GM23338 (cell line): ENCODE measurements at regions not wholly inside any gene's neighbourhood (a gene's known extent, or its start where the extent isn't known, plus 50 kb on each side); places are given as distances from the start of the nearest gene placed in this dataset.

Experiments
- ATAC-seq: fragments of 200-7000 bp; cut with Tn5 transposase; 3 replicates; pipeline ENCODE4 v1.9.1; 2020
- DNase-seq: peaks from one replicate; pipeline ENCODE4 v3.0.0-alpha.2; 2015; ENCODE audit warnings: low spot score
- H2AFZ ChIP-seq: fragments of 200-600 bp; sonication (generic); 2 replicates; pipeline ENCODE4 v1.8.0; 2016; ENCODE audit warnings: antibody characterized with exemption, mild to moderate bottlenecking, moderate library complexity
- H3F3A ChIP-seq: fragments of 200-600 bp; sonication (generic); replicated peaks from 2 replicates; pipeline ENCODE4 v1.8.0; 2017; ENCODE audit warnings: antibody characterized with exemption, mixed run types, low read depth
- H3K27ac ChIP-seq: fragments of 200-600 bp; sonication (generic); 2 replicates; pipeline ENCODE4 v1.6.1; 2016; ENCODE audit warnings: low read depth
- H3K27me3 ChIP-seq: fragments of 200-600 bp; sonication (generic); 2 replicates; pipeline ENCODE4 v1.8.0; 2016; ENCODE audit warnings: mild to moderate bottlenecking, mixed run types, moderate library complexity; ENCODE audit not compliant: insufficient read depth
- H3K36me3 ChIP-seq: fragments of 200-600 bp; sonication (generic); 2 replicates; pipeline ENCODE4 v1.8.0; 2016; ENCODE audit warnings: mild to moderate bottlenecking; ENCODE audit not compliant: insufficient read depth
- H3K4me1 ChIP-seq: fragments of 200-600 bp; sonication (generic); 2 replicates; pipeline ENCODE4 v1.8.0; 2016; ENCODE audit warnings: mild to moderate bottlenecking, moderate library complexity; ENCODE audit not compliant: insufficient read depth
- H3K4me2 ChIP-seq: fragments of 200-600 bp; sonication (generic); 2 replicates; pipeline ENCODE4 v1.7.1; 2017; ENCODE audit warnings: mixed run types
- H3K4me3 ChIP-seq: fragments of 200-600 bp; sonication (generic); 2 replicates; pipeline ENCODE4 v1.6.1; 2016; ENCODE audit warnings: mixed run types
- H3K79me2 ChIP-seq: fragments of 200-600 bp; sonication (generic); replicated peaks from 2 replicates; pipeline ENCODE4 v1.8.0; 2017; ENCODE audit warnings: mild to moderate bottlenecking; ENCODE audit not compliant: insufficient read depth
- H3K9me2 ChIP-seq: fragments of 200-600 bp; sonication (generic); 2 replicates; pipeline ENCODE4 v1.8.0; 2017; ENCODE audit not compliant: insufficient read depth
- H4K20me1 ChIP-seq: fragments of 200-600 bp; sonication (generic); replicated peaks from 2 replicates; pipeline ENCODE4 v1.8.0; 2017; ENCODE audit warnings: mild to moderate bottlenecking; ENCODE audit not compliant: insufficient read depth
- H3K27ac Mint-ChIP-seq: 2 replicates; pipeline ENCODE4 v1.8.0; 2020; ENCODE audit warnings: inconsistent platforms, mild to moderate bottlenecking, moderate library complexity, mixed read lengths
- H3K27me3 Mint-ChIP-seq: 3 replicates; pipeline ENCODE4 v1.8.0; 2022; ENCODE audit warnings: low read depth, mild to moderate bottlenecking, moderate library complexity, mixed read lengths, inconsistent platforms; ENCODE audit not compliant: insufficient read depth, poor library complexity
- H3K36me3 Mint-ChIP-seq: 3 replicates; pipeline ENCODE4 v1.8.0; 2021; ENCODE audit warnings: low read depth, mild to moderate bottlenecking, inconsistent platforms, moderate library complexity, mixed read lengths
- H3K4me1 Mint-ChIP-seq: 3 replicates; pipeline ENCODE4 v1.8.0; 2020; ENCODE audit warnings: mild to moderate bottlenecking, inconsistent platforms, mixed read lengths
- H3K4me3 Mint-ChIP-seq: 3 replicates; pipeline ENCODE4 v1.8.0; 2021; ENCODE audit warnings: moderate library complexity, mild to moderate bottlenecking, inconsistent platforms, mixed read lengths
- H3K9me3 Mint-ChIP-seq: 3 replicates; pipeline ENCODE4 v1.8.0; 2020; ENCODE audit warnings: moderate library complexity, mild to moderate bottlenecking, inconsistent platforms, mixed read lengths
- CREB1 ChIP-seq: fragments of 250-450 bp; sonication (Bioruptor Pico); IDR thresholded peaks from 2 replicates; pipeline ENCODE4 v1.5.0; 2020; ENCODE audit warnings: low read depth, mild to moderate bottlenecking, moderate library complexity
- EZH2 ChIP-seq: fragments of 200-600 bp; sonication (generic); IDR thresholded peaks from one replicate; pipeline ENCODE4 v1.8.0; 2017; ENCODE audit warnings: antibody characterized with exemption, mild to moderate bottlenecking, low read depth; ENCODE audit not compliant: unreplicated experiment
- EZH2phosphoT487 ChIP-seq: fragments of 200-600 bp; sonication (generic); IDR thresholded peaks from one replicate; pipeline ENCODE4 v1.8.1; 2018; ENCODE audit warnings: antibody characterized with exemption; ENCODE audit not compliant: unreplicated experiment
- JUNB ChIP-seq: IDR thresholded peaks from one replicate; pipeline ENCODE4 v1.6.1; 2016; ENCODE audit warnings: antibody characterized with exemption; ENCODE audit not compliant: unreplicated experiment
- NANOG ChIP-seq: IDR thresholded peaks from 2 replicates; pipeline ENCODE4 v1.6.1; 2016; ENCODE audit warnings: antibody characterized with exemption, borderline replicate concordance
- POLR2AphosphoS5 ChIP-seq: IDR thresholded peaks from 2 replicates; pipeline ENCODE4 v1.6.1; 2016; ENCODE audit warnings: antibody characterized with exemption, low read depth
- STAT1 ChIP-seq: IDR thresholded peaks from one replicate; pipeline ENCODE4 v1.6.1; 2016; ENCODE audit warnings: antibody characterized with exemption; ENCODE audit not compliant: unreplicated experiment
- ZNF114 ChIP-seq: fragments of 250-450 bp; sonication (Bioruptor Pico); IDR thresholded peaks from 2 replicates; pipeline ENCODE4 v1.5.0; 2020; ENCODE audit warnings: mild to moderate bottlenecking, moderate library complexity
- ZNF331 ChIP-seq: fragments of 250-450 bp; sonication (Bioruptor Pico); IDR thresholded peaks from 2 replicates; pipeline ENCODE4 v1.5.0; 2020; ENCODE audit warnings: low read depth, mild to moderate bottlenecking, moderate library complexity
- TF ChIP-seq, protein P1 (sequence below): IDR thresholded peaks from 2 replicates; pipeline ENCODE4 v1.6.1; 2016; ENCODE audit warnings: antibody characterized with exemption
- TF ChIP-seq, protein P2 (sequence below): IDR thresholded peaks from one replicate; pipeline ENCODE4 v1.6.1; 2018; ENCODE audit warnings: antibody characterized with exemption; ENCODE audit not compliant: unreplicated experiment
- TF ChIP-seq, protein P3 (sequence below): fragments of 250-450 bp; sonication (Bioruptor Pico); IDR thresholded peaks from 2 replicates; pipeline ENCODE4 v1.5.0; 2020; ENCODE audit warnings: mild to moderate bottlenecking, moderate library complexity

DNA sequence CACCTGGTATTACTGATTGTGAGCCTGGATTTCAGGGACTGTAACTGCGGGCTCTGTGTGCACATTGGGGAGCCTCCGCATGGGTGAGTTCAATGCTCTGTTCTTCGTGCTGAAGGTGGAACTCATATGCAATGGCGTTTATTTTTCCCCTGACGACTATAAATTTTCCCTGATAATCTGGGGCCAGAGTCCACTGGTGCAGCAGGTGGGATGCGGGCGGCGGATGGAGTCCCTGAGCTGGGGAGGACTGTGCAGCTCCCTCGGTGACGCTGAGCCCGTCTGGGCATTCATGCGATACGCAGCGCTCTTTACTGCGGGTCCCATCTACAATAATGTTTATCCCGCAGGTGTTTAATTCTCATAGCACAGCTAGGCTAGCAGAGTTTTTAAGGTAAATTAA lies 181.6 kb upstream of the ALKAL2 start:
- DNase-seq (no peak), ATAC-seq (no peak)
- Histone ChIP-seq H3K27me3 (peaks cover 46% of the 10 kb centered on the region), H3K4me3 (no peak overlapping the region), H3K79me2 (no peaks in the 10 kb centered on the region), H3K4me1 (no peaks in the 10 kb centered on the region; the same call in 1 of the 2 replicates), H3K27ac (no peak overlapping the region), H4K20me1 (no peaks in the 10 kb centered on the region), H3K4me2 (no peak overlapping the region), H3F3A (no peaks in the 10 kb centered on the region), H3K36me3 (peaks cover 5% of the 10 kb centered on the region; the same call in 1 of the 2 replicates), H3K9me2 (no peaks in the 10 kb centered on the region), H2AFZ (no peak overlapping the region)
- H3K27ac Mint-ChIP-seq: no peak overlapping the region
- H3K36me3 Mint-ChIP-seq: no peaks in the 10 kb centered on the region
- TF ChIP-seq ZNF114: no peak
- TF ChIP-seq, protein P1, sequence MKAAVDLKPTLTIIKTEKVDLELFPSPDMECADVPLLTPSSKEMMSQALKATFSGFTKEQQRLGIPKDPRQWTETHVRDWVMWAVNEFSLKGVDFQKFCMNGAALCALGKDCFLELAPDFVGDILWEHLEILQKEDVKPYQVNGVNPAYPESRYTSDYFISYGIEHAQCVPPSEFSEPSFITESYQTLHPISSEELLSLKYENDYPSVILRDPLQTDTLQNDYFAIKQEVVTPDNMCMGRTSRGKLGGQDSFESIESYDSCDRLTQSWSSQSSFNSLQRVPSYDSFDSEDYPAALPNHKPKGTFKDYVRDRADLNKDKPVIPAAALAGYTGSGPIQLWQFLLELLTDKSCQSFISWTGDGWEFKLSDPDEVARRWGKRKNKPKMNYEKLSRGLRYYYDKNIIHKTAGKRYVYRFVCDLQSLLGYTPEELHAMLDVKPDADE: no peak
- TF ChIP-seq, protein P2, sequence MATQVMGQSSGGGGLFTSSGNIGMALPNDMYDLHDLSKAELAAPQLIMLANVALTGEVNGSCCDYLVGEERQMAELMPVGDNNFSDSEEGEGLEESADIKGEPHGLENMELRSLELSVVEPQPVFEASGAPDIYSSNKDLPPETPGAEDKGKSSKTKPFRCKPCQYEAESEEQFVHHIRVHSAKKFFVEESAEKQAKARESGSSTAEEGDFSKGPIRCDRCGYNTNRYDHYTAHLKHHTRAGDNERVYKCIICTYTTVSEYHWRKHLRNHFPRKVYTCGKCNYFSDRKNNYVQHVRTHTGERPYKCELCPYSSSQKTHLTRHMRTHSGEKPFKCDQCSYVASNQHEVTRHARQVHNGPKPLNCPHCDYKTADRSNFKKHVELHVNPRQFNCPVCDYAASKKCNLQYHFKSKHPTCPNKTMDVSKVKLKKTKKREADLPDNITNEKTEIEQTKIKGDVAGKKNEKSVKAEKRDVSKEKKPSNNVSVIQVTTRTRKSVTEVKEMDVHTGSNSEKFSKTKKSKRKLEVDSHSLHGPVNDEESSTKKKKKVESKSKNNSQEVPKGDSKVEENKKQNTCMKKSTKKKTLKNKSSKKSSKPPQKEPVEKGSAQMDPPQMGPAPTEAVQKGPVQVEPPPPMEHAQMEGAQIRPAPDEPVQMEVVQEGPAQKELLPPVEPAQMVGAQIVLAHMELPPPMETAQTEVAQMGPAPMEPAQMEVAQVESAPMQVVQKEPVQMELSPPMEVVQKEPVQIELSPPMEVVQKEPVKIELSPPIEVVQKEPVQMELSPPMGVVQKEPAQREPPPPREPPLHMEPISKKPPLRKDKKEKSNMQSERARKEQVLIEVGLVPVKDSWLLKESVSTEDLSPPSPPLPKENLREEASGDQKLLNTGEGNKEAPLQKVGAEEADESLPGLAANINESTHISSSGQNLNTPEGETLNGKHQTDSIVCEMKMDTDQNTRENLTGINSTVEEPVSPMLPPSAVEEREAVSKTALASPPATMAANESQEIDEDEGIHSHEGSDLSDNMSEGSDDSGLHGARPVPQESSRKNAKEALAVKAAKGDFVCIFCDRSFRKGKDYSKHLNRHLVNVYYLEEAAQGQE: no peak
- no peak for TF ChIP-seq STAT1
- TF ChIP-seq POLR2AphosphoS5: no peak
- TF ChIP-seq ZNF331 (CRISPR knock-in tag): no peak
- no peak for TF ChIP-seq NANOG
- TF ChIP-seq EZH2phosphoT487: no peak
- no peak for TF ChIP-seq JUNB
- TF ChIP-seq EZH2: no peak
- TF ChIP-seq, protein P3, sequence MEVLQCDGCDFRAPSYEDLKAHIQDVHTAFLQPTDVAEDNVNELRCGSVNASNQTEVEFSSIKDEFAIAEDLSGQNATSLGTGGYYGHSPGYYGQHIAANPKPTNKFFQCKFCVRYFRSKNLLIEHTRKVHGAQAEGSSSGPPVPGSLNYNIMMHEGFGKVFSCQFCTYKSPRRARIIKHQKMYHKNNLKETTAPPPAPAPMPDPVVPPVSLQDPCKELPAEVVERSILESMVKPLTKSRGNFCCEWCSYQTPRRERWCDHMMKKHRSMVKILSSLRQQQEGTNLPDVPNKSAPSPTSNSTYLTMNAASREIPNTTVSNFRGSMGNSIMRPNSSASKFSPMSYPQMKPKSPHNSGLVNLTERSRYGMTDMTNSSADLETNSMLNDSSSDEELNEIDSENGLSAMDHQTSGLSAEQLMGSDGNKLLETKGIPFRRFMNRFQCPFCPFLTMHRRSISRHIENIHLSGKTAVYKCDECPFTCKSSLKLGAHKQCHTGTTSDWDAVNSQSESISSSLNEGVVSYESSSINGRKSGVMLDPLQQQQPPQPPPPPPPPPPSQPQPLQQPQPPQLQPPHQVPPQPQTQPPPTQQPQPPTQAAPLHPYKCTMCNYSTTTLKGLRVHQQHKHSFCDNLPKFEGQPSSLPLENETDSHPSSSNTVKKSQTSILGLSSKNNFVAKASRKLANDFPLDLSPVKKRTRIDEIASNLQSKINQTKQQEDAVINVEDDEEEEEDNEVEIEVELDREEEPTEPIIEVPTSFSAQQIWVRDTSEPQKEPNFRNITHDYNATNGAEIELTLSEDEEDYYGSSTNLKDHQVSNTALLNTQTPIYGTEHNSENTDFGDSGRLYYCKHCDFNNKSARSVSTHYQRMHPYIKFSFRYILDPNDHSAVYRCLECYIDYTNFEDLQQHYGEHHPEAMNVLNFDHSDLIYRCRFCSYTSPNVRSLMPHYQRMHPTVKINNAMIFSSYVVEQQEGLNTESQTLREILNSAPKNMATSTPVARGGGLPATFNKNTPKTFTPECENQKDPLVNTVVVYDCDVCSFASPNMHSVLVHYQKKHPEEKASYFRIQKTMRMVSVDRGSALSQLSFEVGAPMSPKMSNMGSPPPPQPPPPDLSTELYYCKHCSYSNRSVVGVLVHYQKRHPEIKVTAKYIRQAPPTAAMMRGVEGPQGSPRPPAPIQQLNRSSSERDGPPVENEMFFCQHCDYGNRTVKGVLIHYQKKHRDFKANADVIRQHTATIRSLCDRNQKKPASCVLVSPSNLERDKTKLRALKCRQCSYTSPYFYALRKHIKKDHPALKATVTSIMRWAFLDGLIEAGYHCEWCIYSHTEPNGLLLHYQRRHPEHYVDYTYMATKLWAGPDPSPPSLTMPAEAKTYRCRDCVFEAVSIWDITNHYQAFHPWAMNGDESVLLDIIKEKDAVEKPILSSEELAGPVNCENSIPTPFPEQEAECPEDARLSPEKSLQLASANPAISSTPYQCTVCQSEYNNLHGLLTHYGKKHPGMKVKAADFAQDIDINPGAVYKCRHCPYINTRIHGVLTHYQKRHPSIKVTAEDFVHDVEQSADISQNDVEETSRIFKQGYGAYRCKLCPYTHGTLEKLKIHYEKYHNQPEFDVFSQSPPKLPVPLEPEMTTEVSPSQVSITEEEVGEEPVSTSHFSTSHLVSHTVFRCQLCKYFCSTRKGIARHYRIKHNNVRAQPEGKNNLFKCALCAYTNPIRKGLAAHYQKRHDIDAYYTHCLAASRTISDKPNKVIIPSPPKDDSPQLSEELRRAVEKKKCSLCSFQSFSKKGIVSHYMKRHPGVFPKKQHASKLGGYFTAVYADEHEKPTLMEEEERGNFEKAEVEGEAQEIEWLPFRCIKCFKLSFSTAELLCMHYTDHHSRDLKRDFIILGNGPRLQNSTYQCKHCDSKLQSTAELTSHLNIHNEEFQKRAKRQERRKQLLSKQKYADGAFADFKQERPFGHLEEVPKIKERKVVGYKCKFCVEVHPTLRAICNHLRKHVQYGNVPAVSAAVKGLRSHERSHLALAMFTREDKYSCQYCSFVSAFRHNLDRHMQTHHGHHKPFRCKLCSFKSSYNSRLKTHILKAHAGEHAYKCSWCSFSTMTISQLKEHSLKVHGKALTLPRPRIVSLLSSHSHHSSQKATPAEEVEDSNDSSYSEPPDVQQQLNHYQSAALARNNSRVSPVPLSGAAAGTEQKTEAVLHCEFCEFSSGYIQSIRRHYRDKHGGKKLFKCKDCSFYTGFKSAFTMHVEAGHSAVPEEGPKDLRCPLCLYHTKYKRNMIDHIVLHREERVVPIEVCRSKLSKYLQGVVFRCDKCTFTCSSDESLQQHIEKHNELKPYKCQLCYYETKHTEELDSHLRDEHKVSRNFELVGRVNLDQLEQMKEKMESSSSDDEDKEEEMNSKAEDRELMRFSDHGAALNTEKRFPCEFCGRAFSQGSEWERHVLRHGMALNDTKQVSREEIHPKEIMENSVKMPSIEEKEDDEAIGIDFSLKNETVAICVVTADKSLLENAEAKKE (CRISPR knock-in tag): no peak
- no peak for TF ChIP-seq CREB1 (CRISPR knock-in tag)
- H3K9me3 Mint-ChIP-seq: peaks cover 12% of the 10 kb centered on the region; the same call in 2 of the 3 replicates
- no peak overlapping the region for H3K4me3 Mint-ChIP-seq
- peaks cover 5% of the 10 kb centered on the region; the same call in 2 of the 3 replicates for H3K4me1 Mint-ChIP-seq
- peaks cover 34% of the 10 kb centered on the region for H3K27me3 Mint-ChIP-seq
